ENCODE measurements at regions not wholly inside any gene's neighbourhood (a gene's known extent, or its start where the extent isn't known, plus 50 kb on each side); places are given as distances from the start of the nearest gene placed in this dataset.

DNA sequence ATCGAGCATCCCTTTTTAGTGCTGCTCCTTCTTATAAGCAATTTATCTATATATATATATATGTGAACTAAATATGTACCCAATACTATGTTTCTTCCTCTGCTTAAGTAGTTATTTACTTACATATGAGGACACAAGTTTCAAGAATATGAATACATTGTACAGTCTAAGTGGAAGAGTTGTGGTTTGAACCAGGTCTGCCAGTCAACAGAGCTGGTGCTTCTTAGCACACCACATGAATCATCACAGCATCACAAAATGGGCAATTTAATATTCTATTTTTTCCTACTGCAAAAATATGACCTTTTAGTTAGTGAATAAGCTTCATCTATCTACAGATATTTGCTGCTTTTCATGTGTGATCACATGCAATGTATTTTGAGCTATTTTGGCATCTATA, 64.4 kb upstream of the SPAG16 start:
- TF ChIP-seq, protein P1, sequence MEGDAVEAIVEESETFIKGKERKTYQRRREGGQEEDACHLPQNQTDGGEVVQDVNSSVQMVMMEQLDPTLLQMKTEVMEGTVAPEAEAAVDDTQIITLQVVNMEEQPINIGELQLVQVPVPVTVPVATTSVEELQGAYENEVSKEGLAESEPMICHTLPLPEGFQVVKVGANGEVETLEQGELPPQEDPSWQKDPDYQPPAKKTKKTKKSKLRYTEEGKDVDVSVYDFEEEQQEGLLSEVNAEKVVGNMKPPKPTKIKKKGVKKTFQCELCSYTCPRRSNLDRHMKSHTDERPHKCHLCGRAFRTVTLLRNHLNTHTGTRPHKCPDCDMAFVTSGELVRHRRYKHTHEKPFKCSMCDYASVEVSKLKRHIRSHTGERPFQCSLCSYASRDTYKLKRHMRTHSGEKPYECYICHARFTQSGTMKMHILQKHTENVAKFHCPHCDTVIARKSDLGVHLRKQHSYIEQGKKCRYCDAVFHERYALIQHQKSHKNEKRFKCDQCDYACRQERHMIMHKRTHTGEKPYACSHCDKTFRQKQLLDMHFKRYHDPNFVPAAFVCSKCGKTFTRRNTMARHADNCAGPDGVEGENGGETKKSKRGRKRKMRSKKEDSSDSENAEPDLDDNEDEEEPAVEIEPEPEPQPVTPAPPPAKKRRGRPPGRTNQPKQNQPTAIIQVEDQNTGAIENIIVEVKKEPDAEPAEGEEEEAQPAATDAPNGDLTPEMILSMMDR (IDR thresholded peaks at IDR 0.05) = no peak
- TF ChIP-seq POLR2A (IDR thresholded peaks at IDR 0.05) = no peak
